GM13976 (cell line): ENCODE measurements at regions not wholly inside any gene's neighbourhood (a gene's known extent, or its start where the extent isn't known, plus 50 kb on each side); places are given as distances from the start of the nearest gene placed in this dataset.

Source experiments
- DNase-seq: peaks from one replicate; pipeline ENCODE4 v3.0.0; 2012; ENCODE audit warnings: low spot score
- in situ Hi-C: fragments of 300-500 bp; cut with MboI; formaldehyde crosslinking; loops from one replicate; pipeline ENCODE4 v1.12.0; 2022; ENCODE audit warnings: low sequenced_read_pairs, mixed read lengths, inconsistent platforms; ENCODE audit not compliant: unreplicated experiment
- TF ChIP-seq, protein P1 (sequence below): IDR thresholded peaks from 2 replicates; pipeline ENCODE4 v1.5.1; 2012; ENCODE audit warnings: borderline replicate concordance, mild to moderate bottlenecking; ENCODE audit not compliant: insufficient read depth; ENCODE audit errors: extremely low read depth, missing control alignments, control extremely low read depth

DNA sequence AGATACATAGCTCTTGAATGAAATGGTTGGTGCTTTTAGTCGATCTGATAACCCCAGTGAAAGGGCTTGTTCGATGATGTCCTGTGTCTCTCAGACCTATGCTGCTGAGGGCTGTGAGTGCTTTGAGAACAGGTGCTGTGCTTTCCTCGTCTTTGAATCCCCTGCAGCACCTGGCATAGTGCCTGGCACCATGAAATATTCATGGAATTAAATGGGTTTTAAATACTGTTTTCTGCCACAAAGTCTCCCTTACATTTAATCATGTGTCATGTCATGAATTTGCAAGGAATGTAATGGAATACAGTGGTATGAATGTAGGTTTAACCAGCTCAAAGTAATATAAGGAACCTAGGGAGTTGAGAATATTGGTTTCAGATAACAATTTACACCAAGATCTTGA lies 220.5 kb upstream of the PRICKLE1 start:
- DNase-seq = no peak
- TF ChIP-seq, protein P1, sequence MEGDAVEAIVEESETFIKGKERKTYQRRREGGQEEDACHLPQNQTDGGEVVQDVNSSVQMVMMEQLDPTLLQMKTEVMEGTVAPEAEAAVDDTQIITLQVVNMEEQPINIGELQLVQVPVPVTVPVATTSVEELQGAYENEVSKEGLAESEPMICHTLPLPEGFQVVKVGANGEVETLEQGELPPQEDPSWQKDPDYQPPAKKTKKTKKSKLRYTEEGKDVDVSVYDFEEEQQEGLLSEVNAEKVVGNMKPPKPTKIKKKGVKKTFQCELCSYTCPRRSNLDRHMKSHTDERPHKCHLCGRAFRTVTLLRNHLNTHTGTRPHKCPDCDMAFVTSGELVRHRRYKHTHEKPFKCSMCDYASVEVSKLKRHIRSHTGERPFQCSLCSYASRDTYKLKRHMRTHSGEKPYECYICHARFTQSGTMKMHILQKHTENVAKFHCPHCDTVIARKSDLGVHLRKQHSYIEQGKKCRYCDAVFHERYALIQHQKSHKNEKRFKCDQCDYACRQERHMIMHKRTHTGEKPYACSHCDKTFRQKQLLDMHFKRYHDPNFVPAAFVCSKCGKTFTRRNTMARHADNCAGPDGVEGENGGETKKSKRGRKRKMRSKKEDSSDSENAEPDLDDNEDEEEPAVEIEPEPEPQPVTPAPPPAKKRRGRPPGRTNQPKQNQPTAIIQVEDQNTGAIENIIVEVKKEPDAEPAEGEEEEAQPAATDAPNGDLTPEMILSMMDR = no peak
- in situ Hi-C loops = no loop called here

DNA sequence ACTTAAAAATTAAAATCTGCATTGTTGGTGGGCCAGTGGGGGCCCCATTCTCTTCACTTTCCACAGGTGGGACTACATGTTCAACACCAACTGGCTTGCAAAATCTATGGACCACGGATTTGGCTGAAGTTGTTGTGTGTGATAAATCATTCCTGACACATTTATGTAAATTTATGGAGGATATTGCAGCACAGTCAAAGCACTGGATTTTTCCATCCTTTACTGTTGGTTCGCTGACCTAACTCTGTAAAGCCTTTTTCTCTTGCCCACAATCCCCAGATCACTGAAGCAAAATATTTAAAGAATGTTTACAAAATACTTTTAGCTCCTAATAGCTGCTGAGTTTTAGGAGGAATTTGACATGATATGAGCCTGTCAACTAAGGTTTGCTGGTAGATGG lies 219.7 kb upstream of the PRICKLE1 start:
- no peak for DNase-seq
- TF ChIP-seq, protein P1 = no peak
- in situ Hi-C loops = no loop called here

DNA sequence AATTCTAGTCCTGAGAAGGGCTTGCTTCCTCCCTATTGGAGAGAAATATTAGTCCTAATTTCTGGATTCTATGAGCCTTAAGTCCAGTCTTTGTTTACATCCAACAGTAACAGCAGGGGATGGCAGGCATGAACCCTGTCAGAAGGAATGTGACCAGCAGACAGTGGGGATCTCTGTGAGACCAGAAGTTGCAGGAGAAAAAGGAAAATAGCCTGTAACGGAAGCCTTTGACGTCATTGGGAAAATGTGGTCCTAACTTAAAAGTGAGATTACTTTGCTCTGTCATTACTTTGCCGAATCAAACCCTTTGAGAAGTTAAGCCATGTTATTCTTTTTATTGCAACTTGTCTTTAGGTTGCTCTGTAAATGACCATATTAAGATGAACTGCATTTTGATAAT lies 218.2 kb upstream of the PRICKLE1 start:
- in situ Hi-C loops = no loop called here

DNA sequence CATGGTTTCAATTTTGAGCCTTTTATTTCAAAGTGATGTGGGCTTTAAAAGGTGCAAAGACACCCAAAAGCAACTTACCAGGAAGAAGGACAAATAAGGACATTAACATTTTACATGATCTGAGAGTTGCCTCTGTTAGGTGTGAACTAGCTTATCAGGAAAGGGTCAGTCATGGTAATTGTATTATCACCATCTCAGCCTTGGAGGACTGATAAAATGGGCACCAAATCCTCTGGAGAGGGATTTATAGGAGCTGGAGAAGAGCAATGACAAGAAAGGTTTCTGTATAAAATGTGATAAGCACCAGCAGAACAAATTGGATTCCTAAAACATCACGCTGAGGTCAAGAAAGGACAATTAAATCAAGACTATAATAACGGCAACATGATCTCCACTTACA lies 217.7 kb upstream of the PRICKLE1 start:
- in situ Hi-C loops = no loop called here
- TF ChIP-seq, protein P1 = no peak
- no peak for DNase-seq

More for the DNA sequence above, 218.2 kb upstream of the PRICKLE1 start:
- TF ChIP-seq, protein P1 = no peak
- DNase-seq = no peak

DNA sequence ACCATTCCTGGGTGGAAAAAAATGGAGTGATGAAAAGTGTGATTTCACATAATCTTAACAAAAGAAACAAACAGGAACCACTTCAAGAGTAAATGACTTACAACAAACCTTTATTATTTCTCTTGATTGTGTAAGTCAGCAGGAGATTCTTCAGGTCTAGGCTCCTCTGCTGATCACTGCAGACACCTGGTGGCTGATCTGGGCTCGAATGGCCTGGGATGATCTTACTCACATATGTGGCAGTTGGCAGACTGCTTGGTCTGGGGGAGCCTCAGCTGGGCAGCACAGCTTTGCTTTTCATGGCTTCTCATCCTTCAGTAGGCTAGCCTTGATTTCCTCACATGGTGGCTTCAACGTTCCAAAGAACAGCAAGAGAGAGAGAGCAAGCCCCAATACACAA lies 215.4 kb upstream of the PRICKLE1 start:
- in situ Hi-C loops = no loop called here
- TF ChIP-seq, protein P1 = no peak
- DNase-seq = no peak

DNA sequence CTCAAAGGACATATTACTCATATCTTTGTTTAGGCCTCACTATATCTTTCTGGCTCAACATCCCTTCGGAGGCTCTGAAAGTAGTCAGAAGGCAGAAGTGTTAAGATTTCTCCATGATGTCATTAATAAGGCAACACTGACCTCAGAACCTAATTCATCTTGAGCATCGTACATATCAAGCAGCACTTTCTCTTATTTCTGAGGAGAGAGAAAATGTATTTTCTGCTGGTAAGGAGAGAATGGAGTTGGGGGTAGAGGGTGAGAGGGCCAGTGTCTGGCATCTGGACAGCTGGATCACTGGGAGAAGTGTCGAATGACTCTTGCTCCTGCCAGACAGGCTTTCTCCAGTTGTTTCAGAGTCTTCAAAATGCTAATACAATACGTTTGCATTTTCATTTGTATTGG lies 213.2 kb upstream of the PRICKLE1 start:
- DNase-seq = no peak
- TF ChIP-seq, protein P1 = no peak
- in situ Hi-C loops = no loop called here

DNA sequence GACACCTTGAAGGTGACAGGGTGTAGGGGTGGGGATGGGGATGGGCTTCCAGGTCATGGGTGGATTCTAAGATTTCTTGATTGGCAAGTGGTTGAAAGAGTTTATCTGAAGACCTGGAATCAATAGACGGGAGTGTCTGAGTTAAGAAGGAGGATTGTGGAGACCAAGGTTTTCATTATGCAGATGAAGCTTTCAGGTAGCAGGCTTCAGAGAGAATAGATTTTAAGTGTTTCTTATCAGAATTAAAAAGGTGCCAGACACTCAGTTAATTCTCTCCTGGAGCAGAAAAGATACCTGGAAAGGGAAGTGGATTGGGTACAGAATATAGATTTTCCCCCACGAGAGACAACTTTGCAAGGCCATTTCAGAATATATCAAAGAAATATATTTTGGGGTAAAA lies 211.7 kb upstream of the PRICKLE1 start:
- no peak for DNase-seq
- in situ Hi-C loops = no loop called here
- TF ChIP-seq, protein P1 = no peak
